GM12878 (cell line): ENCODE measurements at regions not wholly inside any gene's neighbourhood (a gene's known extent, or its start where the extent isn't known, plus 50 kb on each side); places are given as distances from the start of the nearest gene placed in this dataset.
"Not testable (repeated sequence)": the region's sequence is repeated elsewhere in the genome, so short reads cannot be mapped to it uniquely, and the experiment has no call there.

ENCODE experiments used
- ATAC-seq: fragments of 200-7000 bp; cut with Tn5 transposase; 3 replicates; pipeline ENCODE4 v1.9.1; 2020; ENCODE audit warnings: mild to moderate bottlenecking, moderate library complexity
- BruUV-seq: library from RNA; stranded (reverse); fragments of 400-500 nt; replicated peaks from 2 replicates; lab custom pipeline; 2021; lab: Mats Ljungman, UMichigan
- CTCF ChIA-PET: fragments of 300-600 bp; sonication (Branson Sonifier 250); formaldehyde crosslinking; extraction: SDS; loops from one replicate; lab custom pipeline; 2021; ENCODE audit warnings: inconsistent platforms; lab: Yijun Ruan, JAX
- POLR2A ChIA-PET: fragments of 350-600 bp; formaldehyde crosslinking; extraction: SDS; loops from one replicate; lab custom pipeline; 2021; ENCODE audit warnings: inconsistent platforms; lab: Charles Lee
- RAD21 ChIA-PET: fragments of 300-600 bp; sonication (Branson Sonifier 250); formaldehyde crosslinking; loops from one replicate; lab custom pipeline; 2023; ENCODE audit warnings: antibody characterized with exemption; ENCODE audit not compliant: unreplicated experiment; lab: Charles Lee
- SMC1A ChIA-PET: fragments of 300-600 bp; sonication (Branson Sonifier 250); formaldehyde crosslinking; loops from one replicate; lab custom pipeline; 2023; ENCODE audit not compliant: unreplicated experiment, uncharacterized antibody; lab: Charles Lee
- DNase-seq: peaks from one replicate; pipeline ENCODE4 v3.0.0-alpha.2; 2011; ENCODE audit warnings: low read depth, low spot score
- FAIRE-seq: peaks from 3 replicates; lab custom pipeline; 2011; peaks lifted over from hg19 to GRCh38; lab: Jason Lieb, UNC
- H2AFZ ChIP-seq: 2 replicates; pipeline ENCODE4 v1.6.0; 2011; ENCODE audit warnings: low read depth, low read length, control low read depth; ENCODE audit not compliant: control insufficient read depth
- H3K27ac ChIP-seq: 2 replicates; pipeline ENCODE4 v1.5.1; 2011; ENCODE audit warnings: control low read depth; ENCODE audit not compliant: control insufficient read depth, insufficient read depth
- H3K27me3 ChIP-seq, 2 experiments: replicated peaks in 1 of 2; 2 replicates each; pipeline versions ENCODE4 v1.6.0 to v1.6.1; 2011; ENCODE audit warnings: low read length in 1 of 2; ENCODE audit not compliant: control insufficient read depth in 2 of 2, insufficient read depth in 2 of 2
- H3K36me3 ChIP-seq, 2 experiments: 2 replicates each; pipeline ENCODE4 v1.5.1; 2011; ENCODE audit warnings: low read length in 1 of 2; ENCODE audit not compliant: control insufficient read depth in 2 of 2, insufficient read depth in 2 of 2
- H3K4me1 ChIP-seq: 2 replicates; pipeline ENCODE4 v1.6.1; 2011; ENCODE audit warnings: mild to moderate bottlenecking, low read length, moderate library complexity, mixed read lengths; ENCODE audit not compliant: control insufficient read depth, insufficient read depth
- H3K4me2 ChIP-seq: 2 replicates; pipeline ENCODE4 v1.6.0; 2011; ENCODE audit warnings: control low read depth; ENCODE audit not compliant: control insufficient read depth, insufficient read depth
- H3K4me3 ChIP-seq: fragments of 200-600 bp; sonication (generic); 2 replicates; pipeline ENCODE4 v1.5.1; 2016
- H3K79me2 ChIP-seq: 2 replicates; pipeline ENCODE4 v1.6.0; 2011; ENCODE audit warnings: low read length; ENCODE audit not compliant: control insufficient read depth, insufficient read depth
- H3K9ac ChIP-seq: 2 replicates; pipeline ENCODE4 v1.8.0; 2011; ENCODE audit warnings: low read length, control low read depth, mixed read lengths; ENCODE audit not compliant: control insufficient read depth, insufficient read depth
- H3K9me3 ChIP-seq: replicated peaks from 3 replicates; pipeline ENCODE4 v1.5.1; 2011; ENCODE audit warnings: mild to moderate bottlenecking, low read length; ENCODE audit not compliant: control insufficient read depth, insufficient read depth
- H4K20me1 ChIP-seq: 2 replicates; pipeline ENCODE4 v1.6.0; 2011; ENCODE audit not compliant: control insufficient read depth, insufficient read depth
- ATF3 ChIP-seq: IDR thresholded peaks from 2 replicates; pipeline ENCODE4 v1.6.1; 2011; ENCODE audit warnings: low read depth, mild to moderate bottlenecking, low read length, moderate library complexity, borderline replicate concordance; ENCODE audit errors: extremely low read depth
- BCLAF1 ChIP-seq: fragments of 450-650 bp; IDR thresholded peaks from 2 replicates; pipeline ENCODE4 v1.6.1; 2017; ENCODE audit warnings: antibody characterized with exemption, mild to moderate bottlenecking, moderate library complexity
- CHD1 ChIP-seq: IDR thresholded peaks from 2 replicates; pipeline ENCODE4 v1.6.1; 2012; ENCODE audit warnings: low read depth, low read length, improper control_type of control experiment
- FOXK2 ChIP-seq: fragments of 450-650 bp; IDR thresholded peaks from 2 replicates; pipeline ENCODE4 v1.6.1; 2017; ENCODE audit warnings: mild to moderate bottlenecking, moderate library complexity
- MYB ChIP-seq: fragments of 150-350 bp; IDR thresholded peaks from 2 replicates; pipeline ENCODE4 v1.6.1; 2014; ENCODE audit warnings: mild to moderate bottlenecking, low read depth, low read length, borderline replicate concordance
- NKRF ChIP-seq: fragments of 450-650 bp; conservative IDR thresholded peaks from 2 replicates; pipeline ENCODE4 v1.6.1; 2017; ENCODE audit warnings: mild to moderate bottlenecking, moderate library complexity
- NR2F1 ChIP-seq: fragments of 450-650 bp; conservative IDR thresholded peaks from 2 replicates; pipeline ENCODE4 v1.6.1; 2017; ENCODE audit warnings: mild to moderate bottlenecking
- USF1 ChIP-seq: IDR thresholded peaks from 2 replicates; pipeline ENCODE4 v1.6.1; 2011; ENCODE audit warnings: borderline replicate concordance, low read depth, mild to moderate bottlenecking, moderate library complexity, mixed read lengths, low read length; ENCODE audit not compliant: insufficient read depth; ENCODE audit errors: extremely low read length
- WGBS: methylation state at CpG from one replicate; pipeline ENCODE4 v1.1.6; 2016; ENCODE audit warnings: low lambda C conversion rate; ENCODE audit not compliant: insufficient replicate concordance, insufficient coverage; ENCODE audit errors: missing lambda C conversion rate; 5-methylcytosine and 5-hydroxymethylcytosine counted together
- in situ Hi-C: fragments of 300-500 bp; cut with MboI; formaldehyde crosslinking; loops from 9 replicates; pipeline ENCODE4 v1.14.3; 2018; ENCODE audit warnings: mixed read lengths
- intact Hi-C: fragments of 100-400 bp; cut with micrococcal nuclease; formaldehyde crosslinking; loops from one replicate; pipeline ENCODE4 v1.14.2; 2022; ENCODE audit not compliant: unreplicated experiment

- no TSS peak for BruUV-seq
- WGBS: 0% methylated on average over 1 of the region's 1 CpG
- no peak for TF ChIP-seq BCLAF1
- TF ChIP-seq CHD1: no peak
- TF ChIP-seq USF1: no peak
- TF ChIP-seq FOXK2: no peak
- TF ChIP-seq NKRF: no peak
- TF ChIP-seq NR2F1: no peak
- no peak for TF ChIP-seq ATF3
- TF ChIP-seq MYB: no peak
- TF ChIP-seq, all 136 proteins: peak for 0
- no peaks in the 10 kb centered on the region for H3K27me3 ChIP-seq
- H3K4me3 ChIP-seq: no peak overlapping the region
- POLR2A ChIA-PET: no interaction called here
- SMC1A ChIA-PET: interaction anchor here (1.4 kb wide), 1 partner anchor 14 kb away, joined by 4 read pairs; no protein-coding TSS in a partner anchor
- no peak for DNase-seq
- H3K4me2 ChIP-seq: no peak overlapping the region
- CTCF ChIA-PET: interaction anchor here (1.4 kb wide), 1 partner anchor 14 kb away, joined by 4 read pairs; no protein-coding TSS in a partner anchor
- no peaks in the 10 kb centered on the region for H3K9me3 ChIP-seq
- H4K20me1 ChIP-seq: no peaks in the 10 kb centered on the region
- H3K9ac ChIP-seq: no peak overlapping the region
- no peak for FAIRE-seq
- H3K79me2 ChIP-seq: no peaks in the 10 kb centered on the region
- RAD21 ChIA-PET: no interaction called here
- no peaks in the 10 kb centered on the region for H3K4me1 ChIP-seq
- intact Hi-C loops (no loop called here), in situ Hi-C loops (no loop called here)
- ATAC-seq: peak; percentile 70
- H3K36me3 ChIP-seq: no peaks in the 10 kb centered on the region
- no peak overlapping the region for H3K27ac ChIP-seq
- no peak overlapping the region for H2AFZ ChIP-seq
These were observed 1552.1 kb upstream of the SEL1L start for GRCh38 chr14:83085725-83086124.

- BruUV-seq, H2AFZ ChIP-seq, H3K9ac ChIP-seq, H3K27me3 ChIP-seq, ATAC-seq, H3K4me3 ChIP-seq, H4K20me1 ChIP-seq, RAD21 ChIA-PET, FAIRE-seq, H3K4me2 ChIP-seq, H3K27ac ChIP-seq, DNase-seq, H3K4me1 ChIP-seq, SMC1A ChIA-PET, H3K9me3 ChIP-seq, H3K36me3 ChIP-seq, in situ Hi-C loops, H3K79me2 ChIP-seq: not testable (repeated sequence)
- intact Hi-C loops: loop anchor here (5.0 kb wide), 1 partner anchor 890 kb away; no protein-coding TSS in a partner anchor
- POLR2A ChIA-PET: interaction anchor here (0.5 kb wide), 1 partner anchor 22 kb away, joined by 4 read pairs; no protein-coding TSS in a partner anchor
- WGBS: 67% methylated on average over 38 of the region's 47 CpGs
- CTCF ChIA-PET: interaction anchor here (0.6 kb wide), 1 partner anchor 1271 kb away, joined by 3 read pairs; no protein-coding TSS in a partner anchor
These were observed 1558.6 kb upstream of the SEL1L start for GRCh38 chr14:83091991-83092956.
